Epithelial cell of proximal tubule (primary cell): ENCODE measurements at regions not wholly inside any gene's neighbourhood (a gene's known extent, or its start where the extent isn't known, plus 50 kb on each side); places are given as distances from the start of the nearest gene placed in this dataset.

Source experiments
- DNase-seq: peaks from one replicate; pipeline ENCODE4 v3.0.0-alpha.2; 2011; ENCODE audit warnings: low read depth
- H3K4me3 ChIP-seq: 2 replicates; pipeline ENCODE4 v1.5.1; 2011; ENCODE audit warnings: low read depth, mild to moderate bottlenecking, low read length
- TF ChIP-seq, protein P1 (sequence below): conservative IDR thresholded peaks from 2 replicates; pipeline ENCODE4 v1.5.1; 2012; ENCODE audit warnings: low read depth, mild to moderate bottlenecking, low read length

DNA sequence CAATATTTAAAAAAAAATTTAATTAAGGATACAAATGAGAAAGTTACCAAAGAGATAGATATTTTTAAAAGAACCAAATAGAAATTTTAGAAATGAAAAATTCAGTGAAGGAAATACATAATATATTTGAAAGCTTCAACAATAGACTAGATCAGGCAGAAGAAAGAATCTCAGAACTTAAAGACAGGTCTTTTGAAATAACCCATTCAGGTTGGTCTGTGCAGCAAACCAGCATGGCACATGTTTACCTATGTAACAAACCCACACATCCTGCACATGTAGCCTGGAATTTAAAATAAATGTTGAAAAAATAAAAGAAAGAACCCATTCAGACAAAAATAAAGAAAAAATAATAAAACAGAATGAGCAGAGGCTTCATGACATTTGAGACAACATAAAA is 221.1 kb upstream of the ID4 start:
- H3K4me3 ChIP-seq: no peak overlapping the region
- DNase-seq: no peak
- TF ChIP-seq, protein P1, sequence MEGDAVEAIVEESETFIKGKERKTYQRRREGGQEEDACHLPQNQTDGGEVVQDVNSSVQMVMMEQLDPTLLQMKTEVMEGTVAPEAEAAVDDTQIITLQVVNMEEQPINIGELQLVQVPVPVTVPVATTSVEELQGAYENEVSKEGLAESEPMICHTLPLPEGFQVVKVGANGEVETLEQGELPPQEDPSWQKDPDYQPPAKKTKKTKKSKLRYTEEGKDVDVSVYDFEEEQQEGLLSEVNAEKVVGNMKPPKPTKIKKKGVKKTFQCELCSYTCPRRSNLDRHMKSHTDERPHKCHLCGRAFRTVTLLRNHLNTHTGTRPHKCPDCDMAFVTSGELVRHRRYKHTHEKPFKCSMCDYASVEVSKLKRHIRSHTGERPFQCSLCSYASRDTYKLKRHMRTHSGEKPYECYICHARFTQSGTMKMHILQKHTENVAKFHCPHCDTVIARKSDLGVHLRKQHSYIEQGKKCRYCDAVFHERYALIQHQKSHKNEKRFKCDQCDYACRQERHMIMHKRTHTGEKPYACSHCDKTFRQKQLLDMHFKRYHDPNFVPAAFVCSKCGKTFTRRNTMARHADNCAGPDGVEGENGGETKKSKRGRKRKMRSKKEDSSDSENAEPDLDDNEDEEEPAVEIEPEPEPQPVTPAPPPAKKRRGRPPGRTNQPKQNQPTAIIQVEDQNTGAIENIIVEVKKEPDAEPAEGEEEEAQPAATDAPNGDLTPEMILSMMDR: no peak

DNA sequence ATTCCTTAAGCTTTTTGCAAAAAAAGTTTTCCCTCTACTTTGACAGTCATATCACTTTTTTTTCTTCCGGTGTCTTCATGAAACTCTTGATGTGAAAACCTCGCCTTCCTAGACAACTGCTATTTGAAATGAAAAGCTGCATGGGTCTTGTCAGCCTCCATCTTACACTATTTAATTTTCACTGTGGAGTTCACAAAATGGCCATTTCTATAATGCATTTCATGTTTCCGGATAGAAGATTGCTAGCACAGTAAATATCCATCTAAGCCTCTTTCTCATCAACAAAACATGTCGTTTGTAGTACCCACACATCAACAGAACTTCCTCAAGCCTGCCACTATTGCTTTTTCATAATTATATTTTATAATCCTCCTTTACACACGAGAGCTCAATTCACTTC is 204.9 kb upstream of the ID4 start:
- H3K4me3 ChIP-seq: no peak overlapping the region
- no peak for DNase-seq
- TF ChIP-seq, protein P1: no peak

DNA sequence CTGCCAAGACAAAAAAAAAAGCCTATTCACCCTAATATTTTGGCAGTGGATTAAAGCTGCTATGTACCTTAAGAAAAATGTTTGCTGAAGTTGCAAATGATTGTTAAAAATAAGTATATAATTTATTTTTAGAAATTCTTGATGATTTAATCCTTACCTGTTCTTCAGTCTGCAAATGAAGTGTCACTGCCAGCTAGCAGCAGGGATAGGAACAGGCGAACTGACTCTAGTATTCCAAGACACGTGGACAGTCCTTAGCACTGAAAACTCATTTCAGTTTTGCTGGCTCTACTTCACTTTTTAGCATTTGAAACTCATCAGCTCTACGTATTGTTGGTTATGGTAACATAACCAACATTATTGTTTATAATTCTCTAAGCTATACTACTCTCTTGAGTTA is 204.4 kb upstream of the ID4 start:
- TF ChIP-seq, protein P1: no peak
- H3K4me3 ChIP-seq: no peak overlapping the region
- DNase-seq: no peak

DNA sequence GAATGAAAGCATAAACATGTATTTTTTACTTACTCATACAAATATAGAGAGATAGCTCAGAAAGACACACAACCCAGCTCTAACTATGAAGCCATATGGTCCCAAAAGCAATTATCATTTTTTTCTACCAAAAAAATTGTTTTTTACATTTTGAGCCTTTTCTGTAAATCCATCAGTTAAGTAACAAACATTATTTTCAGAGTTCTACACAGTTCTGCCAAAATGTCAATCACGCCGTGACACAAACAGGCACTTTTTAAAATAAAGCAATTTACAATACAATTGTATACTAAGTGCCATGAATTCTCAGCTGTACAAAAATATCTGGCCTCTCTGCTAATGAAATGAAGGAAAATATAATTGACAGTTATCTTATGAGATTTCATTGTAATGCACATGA is 201.4 kb upstream of the ID4 start:
- no peak overlapping the region for H3K4me3 ChIP-seq
- no peak for DNase-seq
- TF ChIP-seq, protein P1: no peak

DNA sequence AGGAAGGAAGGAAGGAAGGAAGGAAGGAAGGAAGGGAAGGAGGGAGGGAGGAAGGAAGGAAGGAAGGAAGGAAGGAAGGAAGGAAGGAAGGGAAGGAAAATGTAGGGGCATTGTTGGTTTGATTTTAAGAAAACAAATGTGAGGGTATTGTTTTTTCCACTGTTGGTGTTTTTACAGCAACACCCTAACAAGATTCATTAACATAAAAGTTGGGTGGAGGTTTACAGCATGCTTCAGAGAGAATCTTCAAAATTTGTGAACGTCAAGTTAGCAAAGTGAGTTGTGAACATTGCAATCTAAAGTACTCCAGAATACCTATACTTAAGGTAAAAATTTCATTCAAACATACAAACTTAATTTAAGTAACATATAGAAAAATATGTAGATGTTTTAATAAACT is 200.2 kb upstream of the ID4 start:
- TF ChIP-seq, protein P1: no peak
- no peak for DNase-seq
- no peak overlapping the region for H3K4me3 ChIP-seq

DNA sequence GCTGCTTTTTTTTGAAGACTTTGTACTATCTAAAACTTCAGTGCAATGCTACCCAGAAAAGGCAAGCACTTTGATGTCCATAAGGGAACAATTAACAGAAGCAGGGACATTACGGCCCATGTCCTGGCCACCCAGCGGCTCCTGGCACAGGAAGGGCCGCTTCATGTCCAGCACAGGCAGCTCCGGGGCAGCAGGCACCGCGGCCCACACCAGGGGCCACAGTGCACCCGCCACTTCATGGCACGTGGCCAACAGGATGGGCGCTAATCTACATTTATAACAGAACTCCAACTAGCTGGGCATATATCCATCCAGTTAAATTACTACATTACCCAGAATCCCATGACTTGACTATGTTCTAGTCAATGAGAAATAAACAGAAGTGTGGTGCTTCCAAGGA is 198.2 kb upstream of the ID4 start:
- TF ChIP-seq, protein P1: no peak
- H3K4me3 ChIP-seq: no peak overlapping the region
- no peak for DNase-seq

DNA sequence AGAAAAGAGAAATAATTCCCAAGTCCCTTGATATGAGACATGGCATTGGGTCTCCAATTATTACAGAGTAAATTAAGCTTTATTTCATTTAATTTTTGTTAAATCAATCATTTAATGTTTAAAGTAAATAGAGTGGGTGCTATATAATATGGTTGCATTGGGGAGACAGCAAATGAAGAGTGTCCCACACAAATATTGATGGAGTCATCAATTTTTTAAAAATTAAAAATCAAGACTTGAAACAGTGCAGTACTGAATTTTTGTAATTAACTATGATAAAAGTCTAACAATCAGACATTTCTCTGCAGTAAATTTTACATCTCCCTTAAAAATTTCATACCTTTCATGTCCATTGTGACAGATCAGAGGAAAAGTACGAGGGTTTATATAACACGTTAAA is 193.9 kb upstream of the ID4 start:
- TF ChIP-seq, protein P1: no peak
- H3K4me3 ChIP-seq: no peak overlapping the region
- DNase-seq: no peak
